ENCODE measurements at regions not wholly inside any gene's neighbourhood (a gene's known extent, or its start where the extent isn't known, plus 50 kb on each side); places are given as distances from the start of the nearest gene placed in this dataset.

DNA sequence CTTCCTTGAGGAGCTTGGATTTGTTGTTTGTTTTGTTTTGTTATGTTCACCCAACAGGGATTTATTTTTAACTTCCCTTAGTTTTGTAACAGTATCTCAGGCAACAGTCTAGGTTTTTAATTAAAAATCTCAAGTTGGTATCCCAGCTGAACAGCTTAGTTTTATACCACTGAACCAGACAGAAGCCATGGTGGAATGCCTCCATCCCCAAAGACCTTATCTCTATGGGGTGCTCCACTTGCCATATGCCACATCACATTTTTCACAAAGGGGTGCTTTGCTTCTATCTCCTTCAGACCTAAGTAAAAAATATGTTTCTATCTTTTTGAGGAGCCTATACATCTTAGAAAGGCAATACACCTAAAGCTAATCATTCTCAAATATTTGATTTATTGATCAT lies 715.8 kb upstream of the KIF2B start:
- TF ChIP-seq, protein P1, sequence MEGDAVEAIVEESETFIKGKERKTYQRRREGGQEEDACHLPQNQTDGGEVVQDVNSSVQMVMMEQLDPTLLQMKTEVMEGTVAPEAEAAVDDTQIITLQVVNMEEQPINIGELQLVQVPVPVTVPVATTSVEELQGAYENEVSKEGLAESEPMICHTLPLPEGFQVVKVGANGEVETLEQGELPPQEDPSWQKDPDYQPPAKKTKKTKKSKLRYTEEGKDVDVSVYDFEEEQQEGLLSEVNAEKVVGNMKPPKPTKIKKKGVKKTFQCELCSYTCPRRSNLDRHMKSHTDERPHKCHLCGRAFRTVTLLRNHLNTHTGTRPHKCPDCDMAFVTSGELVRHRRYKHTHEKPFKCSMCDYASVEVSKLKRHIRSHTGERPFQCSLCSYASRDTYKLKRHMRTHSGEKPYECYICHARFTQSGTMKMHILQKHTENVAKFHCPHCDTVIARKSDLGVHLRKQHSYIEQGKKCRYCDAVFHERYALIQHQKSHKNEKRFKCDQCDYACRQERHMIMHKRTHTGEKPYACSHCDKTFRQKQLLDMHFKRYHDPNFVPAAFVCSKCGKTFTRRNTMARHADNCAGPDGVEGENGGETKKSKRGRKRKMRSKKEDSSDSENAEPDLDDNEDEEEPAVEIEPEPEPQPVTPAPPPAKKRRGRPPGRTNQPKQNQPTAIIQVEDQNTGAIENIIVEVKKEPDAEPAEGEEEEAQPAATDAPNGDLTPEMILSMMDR (conservative IDR thresholded peaks at IDR 0.05; ENCODE audit: low read depth in 2 of 2), result no peak
- no peak for TF ChIP-seq EZH2 (IDR thresholded peaks at IDR 0.05; ENCODE audit: low read depth, unreplicated experiment)
- TF ChIP-seq POLR2AphosphoS5 (IDR thresholded peaks at IDR 0.05; ENCODE audit: low read depth), result no peak

Data from GM23338 (cell line).